ENCODE measurements at regions not wholly inside any gene's neighbourhood (a gene's known extent, or its start where the extent isn't known, plus 50 kb on each side); places are given as distances from the start of the nearest gene placed in this dataset.

DNA sequence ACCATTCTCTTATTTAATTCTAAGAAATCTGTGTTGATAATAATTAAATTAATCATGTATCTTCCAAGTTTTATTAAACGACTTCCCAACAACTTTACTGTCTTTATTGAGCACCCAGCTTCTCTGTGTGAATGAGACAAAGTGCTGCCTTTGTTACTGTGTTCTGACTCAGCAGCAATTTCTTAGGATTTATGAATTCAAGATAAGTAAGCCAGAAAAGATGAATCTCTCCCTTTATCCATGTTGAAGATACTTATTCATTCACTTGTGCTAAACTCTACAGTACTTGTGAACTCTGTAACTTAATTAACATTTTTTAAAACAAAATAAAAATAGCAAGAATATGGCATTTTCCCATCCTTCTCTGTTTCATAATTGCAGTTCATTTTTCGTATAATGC lies 1403.3 kb upstream of the DDX18 start:
- peaks cover 11% of the 10 kb centered on the region for H3K4me1 Mint-ChIP-seq
- no peaks in the 10 kb centered on the region for H3K36me3 Mint-ChIP-seq
- H3K27me3 Mint-ChIP-seq (ENCODE audit: low read depth) = peaks cover 5% of the 10 kb centered on the region
- H3K9me3 Mint-ChIP-seq = peaks cover 20% of the 10 kb centered on the region
- no peak for DNase-seq (ENCODE audit: low spot score in 2 of 2, unreplicated experiment in 2 of 2)
- TF ChIP-seq, protein P1, sequence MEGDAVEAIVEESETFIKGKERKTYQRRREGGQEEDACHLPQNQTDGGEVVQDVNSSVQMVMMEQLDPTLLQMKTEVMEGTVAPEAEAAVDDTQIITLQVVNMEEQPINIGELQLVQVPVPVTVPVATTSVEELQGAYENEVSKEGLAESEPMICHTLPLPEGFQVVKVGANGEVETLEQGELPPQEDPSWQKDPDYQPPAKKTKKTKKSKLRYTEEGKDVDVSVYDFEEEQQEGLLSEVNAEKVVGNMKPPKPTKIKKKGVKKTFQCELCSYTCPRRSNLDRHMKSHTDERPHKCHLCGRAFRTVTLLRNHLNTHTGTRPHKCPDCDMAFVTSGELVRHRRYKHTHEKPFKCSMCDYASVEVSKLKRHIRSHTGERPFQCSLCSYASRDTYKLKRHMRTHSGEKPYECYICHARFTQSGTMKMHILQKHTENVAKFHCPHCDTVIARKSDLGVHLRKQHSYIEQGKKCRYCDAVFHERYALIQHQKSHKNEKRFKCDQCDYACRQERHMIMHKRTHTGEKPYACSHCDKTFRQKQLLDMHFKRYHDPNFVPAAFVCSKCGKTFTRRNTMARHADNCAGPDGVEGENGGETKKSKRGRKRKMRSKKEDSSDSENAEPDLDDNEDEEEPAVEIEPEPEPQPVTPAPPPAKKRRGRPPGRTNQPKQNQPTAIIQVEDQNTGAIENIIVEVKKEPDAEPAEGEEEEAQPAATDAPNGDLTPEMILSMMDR (IDR thresholded peaks at IDR 0.05; ENCODE audit: unreplicated experiment) = no peak
- no peak overlapping the region for H3K4me3 Mint-ChIP-seq
- H3K27ac Mint-ChIP-seq = no peak overlapping the region

DNA sequence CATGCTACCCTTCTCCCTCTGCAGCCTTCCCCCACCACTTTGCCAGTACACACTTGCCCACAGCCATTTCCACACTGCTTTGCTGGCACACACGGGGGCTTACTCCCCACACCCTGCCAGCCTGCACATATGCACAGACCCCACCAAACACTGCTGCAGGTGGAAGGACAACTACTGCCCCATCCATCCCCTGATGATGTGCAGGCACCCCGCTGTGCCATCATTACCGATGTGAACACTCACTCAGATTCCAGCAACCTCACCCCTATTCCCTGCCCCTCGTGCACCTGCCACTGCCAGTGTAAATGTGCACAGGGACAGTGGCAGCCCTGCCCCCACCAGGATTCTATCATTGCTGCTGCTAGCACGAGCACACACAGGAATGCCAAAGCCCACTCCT lies 1400.8 kb upstream of the DDX18 start:
- TF ChIP-seq, protein P1 (IDR thresholded peaks at IDR 0.05; ENCODE audit: unreplicated experiment) = no peak
- H3K4me1 Mint-ChIP-seq = peaks cover 11% of the 10 kb centered on the region
- no peak overlapping the region for H3K4me3 Mint-ChIP-seq
- H3K36me3 Mint-ChIP-seq = no peaks in the 10 kb centered on the region
- no peak for DNase-seq (ENCODE audit: low spot score in 2 of 2, unreplicated experiment in 2 of 2)
- no peak overlapping the region for H3K27ac Mint-ChIP-seq
- H3K9me3 Mint-ChIP-seq = peaks cover 12% of the 10 kb centered on the region
- peaks cover 5% of the 10 kb centered on the region for H3K27me3 Mint-ChIP-seq (ENCODE audit: low read depth)

DNA sequence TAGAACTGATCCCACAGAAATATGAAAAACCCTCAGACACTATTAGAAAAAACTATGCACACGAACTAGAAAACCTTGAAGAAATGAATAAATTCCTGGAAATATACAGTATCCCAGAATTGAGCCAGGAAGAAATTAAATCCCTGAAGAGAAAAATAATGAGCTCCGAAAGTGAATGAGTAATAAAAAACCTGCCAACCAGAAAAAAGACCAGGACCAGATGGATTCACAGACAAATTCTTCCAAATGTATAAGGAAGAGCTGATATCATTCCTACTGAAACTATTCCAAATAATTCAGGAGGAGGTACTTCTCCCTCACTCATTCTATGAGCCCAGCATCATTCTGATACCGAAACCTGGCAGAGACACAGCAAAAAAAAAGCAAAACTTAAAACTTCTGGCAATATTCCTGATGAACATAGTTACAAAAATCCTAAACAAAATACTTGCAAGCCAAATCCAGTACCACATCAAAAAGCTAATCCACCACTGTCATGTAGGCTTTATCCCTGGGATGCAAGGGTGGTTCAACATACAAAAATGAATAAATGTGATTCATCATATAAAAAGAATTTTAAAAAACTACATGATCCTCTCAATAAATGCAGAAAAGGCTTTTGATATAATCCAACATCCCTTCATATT lies 1397.6 kb upstream of the DDX18 start:
- Mint-ChIP-seq H3K27ac (no peak overlapping the region), H3K9me3 (peaks cover 12% of the 10 kb centered on the region), H3K4me1 (no peaks in the 10 kb centered on the region), H3K27me3 (ENCODE audit: low read depth) (peaks cover 5% of the 10 kb centered on the region), H3K36me3 (no peaks in the 10 kb centered on the region), H3K4me3 (no peak overlapping the region)
- no peak for DNase-seq (ENCODE audit: low spot score in 2 of 2, unreplicated experiment in 2 of 2)
- TF ChIP-seq, protein P1 (IDR thresholded peaks at IDR 0.05; ENCODE audit: unreplicated experiment) = no peak

DNA sequence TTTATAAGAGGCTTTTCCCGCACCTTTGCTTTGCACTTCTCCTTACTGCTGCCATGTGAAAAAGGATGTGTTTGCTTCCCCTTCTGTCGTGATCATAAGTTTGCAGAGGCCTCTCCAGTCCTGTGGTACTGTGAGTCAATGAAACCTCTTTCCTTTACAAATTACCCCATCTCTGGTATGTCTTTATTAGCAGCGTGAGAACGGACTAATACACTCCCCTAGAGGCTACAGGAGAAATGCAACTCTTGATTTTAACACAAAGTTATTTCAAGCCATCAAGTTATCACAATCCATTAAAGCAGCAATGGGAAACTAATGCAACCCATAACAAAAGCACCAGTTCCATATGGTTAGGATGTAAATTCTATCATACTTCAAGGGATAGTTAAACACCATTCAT lies 1378.8 kb upstream of the DDX18 start:
- no peak overlapping the region for H3K27ac Mint-ChIP-seq
- no peaks in the 10 kb centered on the region for H3K27me3 Mint-ChIP-seq (ENCODE audit: low read depth)
- TF ChIP-seq, protein P1 (IDR thresholded peaks at IDR 0.05; ENCODE audit: unreplicated experiment) = no peak
- no peaks in the 10 kb centered on the region for H3K36me3 Mint-ChIP-seq
- H3K4me1 Mint-ChIP-seq = no peaks in the 10 kb centered on the region
- no peak overlapping the region for H3K4me3 Mint-ChIP-seq
- peaks cover 27% of the 10 kb centered on the region for H3K9me3 Mint-ChIP-seq
- no peak for DNase-seq (ENCODE audit: low spot score in 2 of 2, unreplicated experiment in 2 of 2)

DNA sequence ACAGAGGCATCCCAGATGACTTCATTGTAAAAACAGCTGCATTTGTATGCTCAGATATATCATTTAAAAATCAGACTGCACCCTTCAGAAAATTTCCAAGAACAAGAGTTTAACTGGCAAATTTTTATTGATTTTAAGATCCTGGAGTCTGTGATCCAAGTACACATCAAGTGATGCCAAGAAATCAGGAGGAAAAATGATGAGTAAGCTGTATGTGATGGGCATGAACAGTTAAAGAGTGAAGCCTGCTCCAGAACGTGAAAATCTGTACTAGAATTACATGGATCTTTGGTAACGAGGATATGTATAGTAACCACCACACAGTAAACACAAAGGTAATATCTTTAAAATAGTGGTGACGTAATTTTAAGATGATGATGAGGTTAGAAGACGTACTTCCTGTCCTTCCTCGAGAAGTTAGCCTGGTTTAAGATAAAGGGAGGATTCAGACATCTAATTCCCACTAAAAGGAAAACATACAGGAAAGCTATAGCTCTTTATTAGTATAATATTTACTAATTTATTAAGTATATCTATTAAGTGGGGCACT lies 1374.3 kb upstream of the DDX18 start:
- no peak for DNase-seq (ENCODE audit: low spot score in 2 of 2, unreplicated experiment in 2 of 2)
- TF ChIP-seq, protein P1 (IDR thresholded peaks at IDR 0.05; ENCODE audit: unreplicated experiment) = no peak
- no peak overlapping the region for H3K27ac Mint-ChIP-seq
- H3K9me3 Mint-ChIP-seq = peaks cover 19% of the 10 kb centered on the region
- peaks cover 2% of the 10 kb centered on the region for H3K36me3 Mint-ChIP-seq
- H3K27me3 Mint-ChIP-seq (ENCODE audit: low read depth) = no peaks in the 10 kb centered on the region
- H3K4me1 Mint-ChIP-seq = no peaks in the 10 kb centered on the region
- no peak overlapping the region for H3K4me3 Mint-ChIP-seq

Measured in mesothelial cell of epicardium (in vitro differentiated cells).